ENCODE measurements at regions not wholly inside any gene's neighbourhood (a gene's known extent, or its start where the extent isn't known, plus 50 kb on each side); places are given as distances from the start of the nearest gene placed in this dataset.

- H3K23me2 ChIP-seq (ENCODE audit: low read depth, low read length) = no peaks in the 10 kb centered on the region
- H3K4me2 ChIP-seq (ENCODE audit: insufficient read depth in 1 of 2, low read depth in 2 of 2, low read length in 2 of 2) = no peak overlapping the region
- no peak overlapping the region for H2BK15ac ChIP-seq (ENCODE audit: low read length)
- no peak overlapping the region for H2BK120ac ChIP-seq (replicated peaks; ENCODE audit: low read depth, low read length)
- DNase-seq (ENCODE audit: low read depth in 1 of 2, low spot score in 2 of 2) (no peak), FAIRE-seq (no peak)
- no peak overlapping the region for H2BK5ac ChIP-seq (ENCODE audit: low read depth, low read length)
- H3K18ac ChIP-seq (ENCODE audit: extremely low read depth, low read length) = no peak overlapping the region
- H3K56ac ChIP-seq (replicated peaks; ENCODE audit: insufficient read length, low read depth, low read length) = no peak overlapping the region
- H3K79me2 ChIP-seq (ENCODE audit: control insufficient read depth in 1 of 2, insufficient read depth in 2 of 2, low read length in 2 of 2) = no peaks in the 10 kb centered on the region
- no peak overlapping the region for H4K5ac ChIP-seq (ENCODE audit: insufficient read length, low read depth, low read length)
- no peaks in the 10 kb centered on the region for H3K79me1 ChIP-seq (ENCODE audit: low read depth, low read length)
- no peaks in the 10 kb centered on the region for H4K20me1 ChIP-seq (replicated peaks in 1 of 2; ENCODE audit: control insufficient read depth in 1 of 2, insufficient read depth in 2 of 2, low read length in 2 of 2)
- H2AK5ac ChIP-seq (ENCODE audit: low read depth, low read length) = no peak overlapping the region
- no peak overlapping the region for H2BK20ac ChIP-seq (ENCODE audit: low read length)
- POLR2A ChIA-PET (ENCODE audit: partially characterized antibody) = no interaction called here
- H4K91ac ChIP-seq (replicated peaks; ENCODE audit: insufficient read length, low read length) = no peak overlapping the region
- no peak overlapping the region for H3K9ac ChIP-seq (replicated peaks in 1 of 4; ENCODE audit: extremely low read depth in 1 of 4, low read depth in 3 of 4, low read length in 3 of 4)
- peaks cover 0 to 1% (median 0%) of the 10 kb centered on the region in 4 experiments; a peak in 1 of 7 replicates for H3K27me3 ChIP-seq (replicated peaks in 1 of 4; ENCODE audit: control insufficient read depth in 3 of 4, extremely low read depth in 1 of 4, insufficient read depth in 3 of 4, low read length in 3 of 4)
- H3K9me3 ChIP-seq (ENCODE audit: insufficient read depth in 2 of 2, low read depth in 1 of 2, low read length in 1 of 2) = peaks cover 2 to 11% of the 10 kb centered on the region in 2 experiments; a peak in 2 of 4 replicates
- H2BK12ac ChIP-seq (ENCODE audit: low read depth, low read length) = no peak overlapping the region
- WGBS, 2 experiments (ENCODE audit: extremely low coverage in 1 of 2, insufficient coverage in 1 of 2, insufficient read length in 1 of 2, insufficient replicate concordance in 2 of 2, low coverage in 1 of 2, low lambda C conversion rate in 2 of 2, missing lambda C conversion rate in 1 of 2) = 91% methylated on average over 8 of the region's 8 CpGs; no CpG with 5 or more reads in 1 of the 2 experiments
- no peak overlapping the region for H3K4ac ChIP-seq (replicated peaks; ENCODE audit: insufficient read length, low read depth, low read length)
- no peak overlapping the region for H4K8ac ChIP-seq (ENCODE audit: extremely low read depth, insufficient read depth, low read length)
- no peak overlapping the region for H3K27ac ChIP-seq (ENCODE audit: low read depth, low read length)
- no peak overlapping the region for H2AFZ ChIP-seq (ENCODE audit: low read length)
- no peaks in the 10 kb centered on the region; a peak in 1 of 8 replicates for H3K36me3 ChIP-seq (ENCODE audit: control insufficient read depth in 2 of 4, insufficient read depth in 4 of 4, low read length in 3 of 4)
- no peak overlapping the region for H3K4me3 ChIP-seq (ENCODE audit: extremely low read depth in 1 of 4, insufficient read depth in 2 of 4, low read depth in 3 of 4, low read length in 4 of 4)
- no peaks in the 10 kb centered on the region for H3K4me1 ChIP-seq (replicated peaks in 1 of 4; ENCODE audit: control insufficient read depth in 3 of 4, insufficient read depth in 4 of 4, low read length in 3 of 4)
- no peak overlapping the region for H3K14ac ChIP-seq (ENCODE audit: insufficient read length)
- CTCF ChIA-PET (ENCODE audit: partially characterized antibody) = interaction anchor here (0.7 to 3.4 kb wide), 6 partner anchors 11 to 264 kb away, joined by 3 to 14 read pairs (median 4); no protein-coding TSS in a partner anchor
- no peak overlapping the region for H3K23ac ChIP-seq (ENCODE audit: insufficient read length)
- no peak for TF ChIP-seq SUZ12 (IDR thresholded peaks at IDR 0.05; ENCODE audit: low read length)
- no peak for TF ChIP-seq GABPA (IDR thresholded peaks at IDR 0.05; ENCODE audit: borderline replicate concordance, insufficient read depth, low read length)
- TF ChIP-seq NANOG (IDR thresholded peaks at IDR 0.05; ENCODE audit: insufficient read depth, low read depth, low read length, poor library complexity, severe bottlenecking) = no peak
- no peak for TF ChIP-seq CTBP2 (IDR thresholded peaks at IDR 0.05; ENCODE audit: borderline replicate concordance, insufficient read depth, insufficient read length, low read length)
- no peak for TF ChIP-seq CBX5 (IDR thresholded peaks at IDR 0.05; ENCODE audit: low read depth, low read length)
- no peak for TF ChIP-seq CHD2 (IDR thresholded peaks at IDR 0.05; ENCODE audit: low read length)
- no peak for TF ChIP-seq TEAD4 (IDR thresholded peaks at IDR 0.05; ENCODE audit: low read depth, low read length)
- TF ChIP-seq JUN (IDR thresholded peaks at IDR 0.05; ENCODE audit: low read depth, low read length) = no peak
- no peak for TF ChIP-seq EGR1 (IDR thresholded peaks at IDR 0.05; ENCODE audit: borderline replicate concordance, low read depth, low read length)
- no peak for TF ChIP-seq FOSL1 (IDR thresholded peaks at IDR 0.05; ENCODE audit: insufficient read depth, low read depth, low read length)
- no peak for TF ChIP-seq POLR2A (IDR thresholded peaks at IDR 0.05; ENCODE audit: control extremely low read depth in 1 of 2, low read depth in 2 of 2, low read length in 2 of 2)
- no peak for TF ChIP-seq JUND (IDR thresholded peaks at IDR 0.05; ENCODE audit: low read length)
Measured at GRCh38 chr2:88265352-88266303, 95.5 kb downstream of the THNSL2 start.

All from H1 (cell line).